ENCODE measurements at regions not wholly inside any gene's neighbourhood (a gene's known extent, or its start where the extent isn't known, plus 50 kb on each side); places are given as distances from the start of the nearest gene placed in this dataset.

- TF ChIP-seq, protein P1, sequence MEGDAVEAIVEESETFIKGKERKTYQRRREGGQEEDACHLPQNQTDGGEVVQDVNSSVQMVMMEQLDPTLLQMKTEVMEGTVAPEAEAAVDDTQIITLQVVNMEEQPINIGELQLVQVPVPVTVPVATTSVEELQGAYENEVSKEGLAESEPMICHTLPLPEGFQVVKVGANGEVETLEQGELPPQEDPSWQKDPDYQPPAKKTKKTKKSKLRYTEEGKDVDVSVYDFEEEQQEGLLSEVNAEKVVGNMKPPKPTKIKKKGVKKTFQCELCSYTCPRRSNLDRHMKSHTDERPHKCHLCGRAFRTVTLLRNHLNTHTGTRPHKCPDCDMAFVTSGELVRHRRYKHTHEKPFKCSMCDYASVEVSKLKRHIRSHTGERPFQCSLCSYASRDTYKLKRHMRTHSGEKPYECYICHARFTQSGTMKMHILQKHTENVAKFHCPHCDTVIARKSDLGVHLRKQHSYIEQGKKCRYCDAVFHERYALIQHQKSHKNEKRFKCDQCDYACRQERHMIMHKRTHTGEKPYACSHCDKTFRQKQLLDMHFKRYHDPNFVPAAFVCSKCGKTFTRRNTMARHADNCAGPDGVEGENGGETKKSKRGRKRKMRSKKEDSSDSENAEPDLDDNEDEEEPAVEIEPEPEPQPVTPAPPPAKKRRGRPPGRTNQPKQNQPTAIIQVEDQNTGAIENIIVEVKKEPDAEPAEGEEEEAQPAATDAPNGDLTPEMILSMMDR (IDR thresholded peaks at IDR 0.05) = no peak
- no peak for TF ChIP-seq REST (IDR thresholded peaks at IDR 0.05; ENCODE audit: insufficient read depth in 1 of 2, low read depth in 2 of 2, low read length in 1 of 2)
- TF ChIP-seq POLR2AphosphoS5 (IDR thresholded peaks at IDR 0.05; ENCODE audit: low read depth, low read length) = no peak
These were observed 128.5 kb upstream of the DIPK2B start for GRCh38 chrX:45329217-45329616.

All from Panc1 (cell line).